H1 (cell line): ENCODE measurements at regions not wholly inside any gene's neighbourhood (a gene's known extent, or its start where the extent isn't known, plus 50 kb on each side); places are given as distances from the start of the nearest gene placed in this dataset.

Source experiments
- CTCF ChIA-PET: fragments of 300-600 bp; sonication (Branson Sonifier 250); formaldehyde crosslinking; loops from one replicate; lab custom pipeline; 2021; ENCODE audit not compliant: partially characterized antibody; lab: Charles Lee
- POLR2A ChIA-PET: fragments of 300-600 bp; sonication (Branson Sonifier 250); formaldehyde crosslinking; loops from one replicate; lab custom pipeline; 2021; ENCODE audit warnings: inconsistent platforms; ENCODE audit not compliant: partially characterized antibody; lab: Charles Lee
- DNase-seq, 2 experiments: peaks; one replicate each; pipeline versions ENCODE4 v3.0.0 to v3.0.0-alpha.2; 2010 to 2022; ENCODE audit warnings: low spot score in 2 of 2, low read depth in 1 of 2, mixed read lengths in 1 of 2
- FAIRE-seq: peaks from 2 replicates; lab custom pipeline; 2011; peaks lifted over from hg19 to GRCh38; lab: Jason Lieb, UNC
- H2AFZ ChIP-seq: 2 replicates; pipeline ENCODE4 v1.8.1; 2012; ENCODE audit warnings: low read length, inconsistent platforms
- H2AK5ac ChIP-seq: 2 replicates; pipeline ENCODE4 v1.6.1; 2013; ENCODE audit warnings: low read depth, low read length
- H2BK120ac ChIP-seq: replicated peaks from 2 replicates; pipeline ENCODE3; 2013; ENCODE audit warnings: low read depth, low read length, inconsistent platforms
- H2BK12ac ChIP-seq: 2 replicates; pipeline ENCODE4 v1.6.1; 2013; ENCODE audit warnings: low read depth, low read length
- H2BK15ac ChIP-seq: 2 replicates; pipeline ENCODE4 v1.6.1; 2013; ENCODE audit warnings: low read length
- H2BK20ac ChIP-seq: 2 replicates; pipeline ENCODE4 v1.6.1; 2013; ENCODE audit warnings: low read length
- H2BK5ac ChIP-seq: 2 replicates; pipeline ENCODE4 v1.6.1; 2013; ENCODE audit warnings: low read depth, low read length
- H3K14ac ChIP-seq: 2 replicates; pipeline ENCODE4 v1.6.1; 2013; ENCODE audit warnings: inconsistent platforms; ENCODE audit not compliant: insufficient read length
- H3K18ac ChIP-seq: 2 replicates; pipeline ENCODE4 v1.6.1; 2013; ENCODE audit warnings: low read length; ENCODE audit errors: extremely low read depth
- H3K23ac ChIP-seq: 2 replicates; pipeline ENCODE4 v1.6.1; 2013; ENCODE audit warnings: inconsistent platforms; ENCODE audit not compliant: insufficient read length
- H3K23me2 ChIP-seq: 2 replicates; pipeline ENCODE4 v1.6.1; 2013; ENCODE audit warnings: low read depth, low read length
- H3K27ac ChIP-seq: 2 replicates; pipeline ENCODE4 v1.6.1; 2011; ENCODE audit warnings: low read depth, low read length, inconsistent platforms
- H3K27me3 ChIP-seq, 4 experiments: replicated peaks in 1 of 4; 1 replicate in 1 of 4; 2 replicates in 3 of 4; pipeline versions ENCODE4 v1.6.1 to v1.8.1; 2011 to 2013; ENCODE audit warnings: low read length in 3 of 4, mild to moderate bottlenecking in 3 of 4, inconsistent platforms in 2 of 4, mixed read lengths in 2 of 4, moderate library complexity in 1 of 4; ENCODE audit not compliant: control insufficient read depth in 3 of 4, insufficient read depth in 3 of 4; ENCODE audit errors: extremely low read depth in 1 of 4
- H3K36me3 ChIP-seq, 4 experiments: 2 replicates each; pipeline versions ENCODE4 v1.6.1 to v1.8.1; 2011 to 2013; ENCODE audit warnings: mild to moderate bottlenecking in 4 of 4, low read length in 3 of 4, moderate library complexity in 2 of 4, control low read depth in 1 of 4, inconsistent platforms in 1 of 4; ENCODE audit not compliant: insufficient read depth in 4 of 4, control insufficient read depth in 2 of 4
- H3K4ac ChIP-seq: replicated peaks from 2 replicates; pipeline ENCODE3; 2013; ENCODE audit warnings: low read length, low read depth, mixed read lengths, inconsistent platforms; ENCODE audit not compliant: insufficient read length
- H3K4me1 ChIP-seq, 4 experiments: replicated peaks in 1 of 4; 1 replicate in 1 of 4; 2 replicates in 3 of 4; pipeline versions ENCODE4 v1.6.1 to v1.8.1; 2011 to 2013; ENCODE audit warnings: low read length in 3 of 4, inconsistent platforms in 2 of 4, mixed read lengths in 1 of 4; ENCODE audit not compliant: insufficient read depth in 4 of 4, control insufficient read depth in 3 of 4
- H3K4me2 ChIP-seq, 2 experiments: 2 replicates each; pipeline versions ENCODE4 v1.6.1 to v1.8.1; 2011 to 2013; ENCODE audit warnings: low read depth in 2 of 2, low read length in 2 of 2, control low read depth in 1 of 2, inconsistent platforms in 1 of 2, mild to moderate bottlenecking in 1 of 2; ENCODE audit not compliant: insufficient read depth in 1 of 2
- H3K4me3 ChIP-seq, 4 experiments: fragments of 200-600, 300-600 bp in 1 of 4; sonication (generic), shearing (Covaris generic), sonication (Bioruptor Twin) in 1 of 4; 2 replicates each; pipeline versions ENCODE4 v1.5.1 to v1.8.1; 2011 to 2016; ENCODE audit warnings: low read length in 4 of 4, low read depth in 3 of 4, control low read depth in 2 of 4, inconsistent platforms in 2 of 4, mild to moderate bottlenecking in 2 of 4, mixed read lengths in 1 of 4, moderate library complexity in 1 of 4; ENCODE audit not compliant: insufficient read depth in 2 of 4; ENCODE audit errors: extremely low read depth in 1 of 4
- H3K56ac ChIP-seq: replicated peaks from 2 replicates; pipeline ENCODE3; 2013; ENCODE audit warnings: low read depth, mild to moderate bottlenecking, mixed read lengths, low read length, inconsistent platforms; ENCODE audit not compliant: insufficient read length
- H3K79me1 ChIP-seq: 2 replicates; pipeline ENCODE4 v1.6.1; 2013; ENCODE audit warnings: low read depth, low read length, control low read depth
- H3K79me2 ChIP-seq, 2 experiments: 2 replicates each; pipeline versions ENCODE4 v1.6.1 to v1.8.1; 2012 to 2013; ENCODE audit warnings: low read length in 2 of 2, mild to moderate bottlenecking in 2 of 2, inconsistent platforms in 1 of 2; ENCODE audit not compliant: insufficient read depth in 2 of 2, control insufficient read depth in 1 of 2
- H3K9ac ChIP-seq, 4 experiments: replicated peaks in 1 of 4; 1 replicate in 1 of 4; 2 replicates in 3 of 4; pipeline versions ENCODE4 v1.6.1 to v1.8.1; 2011 to 2013; ENCODE audit warnings: low read depth in 3 of 4, low read length in 3 of 4, control low read depth in 2 of 4, mild to moderate bottlenecking in 2 of 4, moderate library complexity in 2 of 4, inconsistent platforms in 1 of 4; ENCODE audit errors: extremely low read depth in 1 of 4
- H3K9me3 ChIP-seq, 2 experiments: 2 replicates each; pipeline versions ENCODE4 v1.6.1 to v1.8.1; 2012 to 2013; ENCODE audit warnings: mild to moderate bottlenecking in 2 of 2, moderate library complexity in 2 of 2, control low read depth in 1 of 2, inconsistent platforms in 1 of 2, low read depth in 1 of 2, low read length in 1 of 2, mixed read lengths in 1 of 2; ENCODE audit not compliant: insufficient read depth in 2 of 2
- H4K20me1 ChIP-seq, 2 experiments: replicated peaks in 1 of 2; 2 replicates each; pipeline versions ENCODE3 to v1.8.1; 2011 to 2013; ENCODE audit warnings: inconsistent platforms in 2 of 2, low read length in 2 of 2, mild to moderate bottlenecking in 1 of 2; ENCODE audit not compliant: insufficient read depth in 2 of 2, control insufficient read depth in 1 of 2
- H4K5ac ChIP-seq: 2 replicates; pipeline ENCODE4 v1.6.1; 2013; ENCODE audit warnings: low read length, low read depth, mixed read lengths, inconsistent platforms; ENCODE audit not compliant: insufficient read length
- H4K8ac ChIP-seq: 2 replicates; pipeline ENCODE4 v1.8.0; 2013; ENCODE audit warnings: mild to moderate bottlenecking, moderate library complexity, low read length, inconsistent platforms; ENCODE audit not compliant: insufficient read depth; ENCODE audit errors: extremely low read depth
- H4K91ac ChIP-seq: replicated peaks from 2 replicates; pipeline ENCODE3; 2013; ENCODE audit warnings: low read length, mixed read lengths, inconsistent platforms; ENCODE audit not compliant: insufficient read length
- GTF2F1 ChIP-seq: IDR thresholded peaks from 2 replicates; pipeline ENCODE4 v1.6.1; 2012; ENCODE audit warnings: low read depth, low read length, improper control_type of control experiment, borderline replicate concordance
- SIN3A ChIP-seq, 2 experiments: IDR thresholded peaks in 1 of 2; conservative IDR thresholded peaks in 1 of 2; 2 replicates each; pipeline ENCODE4 v1.6.1; 2011 to 2012; ENCODE audit warnings: low read length in 2 of 2, improper control_type of control experiment in 1 of 2, low read depth in 1 of 2, mild to moderate bottlenecking in 1 of 2
- SP1 ChIP-seq: IDR thresholded peaks from 2 replicates; pipeline ENCODE4 v1.6.1; 2011; ENCODE audit warnings: low read depth, low read length
- SP4 ChIP-seq: IDR thresholded peaks from 2 replicates; pipeline ENCODE4 v1.6.1; 2012; ENCODE audit warnings: low read length, inconsistent platforms
- WGBS, 2 experiments: shearing (Covaris generic) in 1 of 2; methylation state at CpG; one replicate each; pipeline versions ENCODE4 v1.1.6 to v1.1.7; 2013 to 2015; ENCODE audit warnings: low lambda C conversion rate in 2 of 2, mixed read lengths in 2 of 2, inconsistent platforms in 1 of 2, low coverage in 1 of 2, missing lambda C conversion rate in 1 of 2; ENCODE audit not compliant: insufficient replicate concordance in 2 of 2, insufficient coverage in 1 of 2, insufficient read length in 1 of 2; ENCODE audit errors: extremely low coverage in 1 of 2, missing lambda C conversion rate in 1 of 2; 5-methylcytosine and 5-hydroxymethylcytosine counted together
- TF ChIP-seq, protein P1 (sequence below): IDR thresholded peaks from 2 replicates; pipeline ENCODE4 v1.6.1; 2012; ENCODE audit warnings: inconsistent platforms

DNA sequence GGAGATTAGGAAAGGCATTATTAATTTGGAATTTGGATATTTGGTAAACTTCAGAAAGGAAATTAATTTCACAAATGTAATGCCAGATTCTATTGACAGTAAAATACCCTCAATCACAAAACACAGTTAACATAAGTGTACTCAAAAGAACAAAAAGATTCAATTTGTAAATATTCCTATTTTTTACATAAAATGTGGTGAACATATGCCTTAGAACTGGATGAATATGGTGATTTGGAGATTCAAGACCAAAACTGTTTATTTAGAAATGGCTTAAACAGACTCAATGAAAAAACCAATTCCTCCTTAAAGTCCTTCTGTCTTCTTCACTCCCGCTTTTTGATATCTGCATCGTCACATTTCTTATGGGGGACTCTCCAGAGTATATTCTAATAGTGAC, 417.6 kb upstream of the TENM3 start:
- Histone ChIP-seq H3K9ac (no peak overlapping the region), H3K4me3 (no peak overlapping the region), H3K79me2 (no peaks in the 10 kb centered on the region), H3K4ac (no peak overlapping the region), H3K27ac (no peak overlapping the region), H2BK5ac (no peak overlapping the region), H2AK5ac (no peak overlapping the region), H3K18ac (no peak overlapping the region), H3K14ac (no peak overlapping the region), H3K9me3 (no peaks in the 10 kb centered on the region), H3K4me2 (no peak overlapping the region), H3K23me2 (no peaks in the 10 kb centered on the region), H4K8ac (no peak overlapping the region), H3K23ac (no peak overlapping the region), H3K79me1 (no peaks in the 10 kb centered on the region), H4K5ac (no peak overlapping the region), H2AFZ (no peak overlapping the region), H2BK15ac (no peak overlapping the region), H3K36me3 (no peaks in the 10 kb centered on the region), H4K91ac (no peak overlapping the region), H4K20me1 (no peaks in the 10 kb centered on the region), H2BK12ac (no peak overlapping the region), H3K4me1 (peaks cover 0 to 22% (median 13%) of the 10 kb centered on the region in 4 experiments; a peak in 5 of 7 replicates), H3K27me3 (no peaks in the 10 kb centered on the region), H2BK20ac (no peak overlapping the region), H3K56ac (no peak overlapping the region), H2BK120ac (no peak overlapping the region)
- POLR2A ChIA-PET, result no interaction called here
- FAIRE-seq, result no peak
- DNase-seq, result no peak
- CTCF ChIA-PET, result no interaction called here
- no peak for TF ChIP-seq SIN3A (conservative IDR thresholded peaks at IDR 0.05 in 1 of 2, IDR thresholded peaks at IDR 0.05 in 1 of 2; ENCODE audit: low read depth in 1 of 2, low read length in 2 of 2)
- TF ChIP-seq SP4, result no peak
- TF ChIP-seq SP1, result no peak
- no peak for TF ChIP-seq GTF2F1
- TF ChIP-seq, protein P1, sequence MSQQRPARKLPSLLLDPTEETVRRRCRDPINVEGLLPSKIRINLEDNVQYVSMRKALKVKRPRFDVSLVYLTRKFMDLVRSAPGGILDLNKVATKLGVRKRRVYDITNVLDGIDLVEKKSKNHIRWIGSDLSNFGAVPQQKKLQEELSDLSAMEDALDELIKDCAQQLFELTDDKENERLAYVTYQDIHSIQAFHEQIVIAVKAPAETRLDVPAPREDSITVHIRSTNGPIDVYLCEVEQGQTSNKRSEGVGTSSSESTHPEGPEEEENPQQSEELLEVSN, result no peak
- WGBS, 2 experiments, result 93% methylated on average over 2 of the region's 2 CpGs; no CpG with 5 or more reads in 1 of the 2 experiments
